Activated CD4-positive, alpha-beta T cell treated with anti-CD3 and anti-CD28 coated beads, Interleukin-2, amount 50 U/mL, for 4 hours (primary cell): ENCODE measurements at regions not wholly inside any gene's neighbourhood (a gene's known extent, or its start where the extent isn't known, plus 50 kb on each side); places are given as distances from the start of the nearest gene placed in this dataset.
"Not testable (repeated sequence)": the region's sequence is repeated elsewhere in the genome, so short reads cannot be mapped to it uniquely, and the experiment has no call there.

Experiments
- DNase-seq, 2 experiments: peaks; one replicate each; pipeline ENCODE4 v3.0.0-alpha.2; 2020

GRCh38 chr20:50345712-50346373, 155.2 kb downstream of the CEBPB start:
- no peak for DNase-seq

- no peak for DNase-seq
Observed at GRCh38 chr20:50346374-50347283, 156.0 kb downstream of the CEBPB start.

- DNase-seq, result no peak
Observed at GRCh38 chr20:50347284-50348063, 156.8 kb downstream of the CEBPB start.

GRCh38 chr20:50348096-50348495, 157.5 kb downstream of the CEBPB start:
- no peak for DNase-seq

- DNase-seq, result no peak
Observed at GRCh38 chr20:50350510-50351249, 159.5 kb upstream of the PTPN1 start.

DNA sequence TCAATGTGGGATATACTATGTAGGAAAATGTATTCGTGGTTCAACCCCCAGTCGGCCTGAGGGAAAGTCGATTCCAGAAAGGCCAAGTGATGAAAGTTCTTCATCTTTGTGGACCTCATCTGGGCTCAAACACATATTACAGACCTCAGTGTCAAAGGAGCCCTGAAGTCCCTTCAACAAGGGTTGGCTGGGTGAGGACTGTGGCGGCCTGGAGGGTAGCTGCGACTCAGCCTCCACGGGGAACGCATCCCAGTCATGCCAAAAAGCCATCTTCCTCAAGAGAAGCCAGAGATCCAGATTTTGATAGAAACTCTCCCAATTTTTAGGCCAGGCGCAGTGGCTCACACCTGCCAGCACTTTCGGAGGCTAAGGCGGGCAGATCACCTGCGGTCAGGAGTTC, 158.6 kb upstream of the PTPN1 start:
- DNase-seq, result no peak

- no peak for DNase-seq
Observed at GRCh38 chr20:50353289-50353961, 156.8 kb upstream of the PTPN1 start.

DNA sequence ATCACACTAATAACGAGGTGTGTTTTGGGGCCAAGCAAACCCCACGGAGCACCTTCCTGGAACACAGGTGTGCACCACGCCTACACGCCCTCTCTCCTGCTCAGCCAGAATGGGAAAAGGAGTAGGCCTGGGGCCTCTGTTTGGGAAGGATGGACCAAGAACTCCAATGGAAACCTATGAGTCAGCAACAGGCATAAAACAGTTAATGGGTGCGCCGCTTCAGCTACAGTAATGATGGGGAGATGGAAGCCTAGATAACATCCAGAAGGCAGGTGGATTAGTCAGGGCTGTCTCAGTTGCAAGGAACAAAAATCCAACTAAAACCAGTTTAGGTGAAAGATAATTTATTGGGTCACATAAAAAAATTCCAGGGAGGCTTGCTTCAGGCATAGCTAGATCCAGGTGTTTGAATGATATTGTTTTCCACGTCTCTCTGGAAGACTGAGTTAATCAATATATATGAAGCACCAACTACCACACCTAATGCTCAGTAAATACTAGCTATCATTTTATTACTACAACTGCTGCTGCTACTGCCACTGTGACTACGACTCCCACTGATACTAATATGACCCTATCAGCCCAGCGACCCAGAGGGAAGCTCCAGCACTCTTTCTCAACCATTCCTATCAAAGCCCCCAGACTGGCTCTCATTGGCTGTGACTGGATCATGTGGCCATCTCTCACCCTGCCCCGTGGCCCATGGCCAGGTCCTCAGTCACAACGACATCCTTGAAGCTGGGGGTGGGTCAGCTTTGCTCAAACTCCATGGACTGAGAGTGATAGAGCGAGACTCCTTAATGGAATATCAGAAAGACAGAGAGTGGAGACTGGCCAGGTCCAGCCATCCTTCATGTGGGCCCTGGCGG, 155.2 kb upstream of the PTPN1 start:
- no peak for DNase-seq

DNA sequence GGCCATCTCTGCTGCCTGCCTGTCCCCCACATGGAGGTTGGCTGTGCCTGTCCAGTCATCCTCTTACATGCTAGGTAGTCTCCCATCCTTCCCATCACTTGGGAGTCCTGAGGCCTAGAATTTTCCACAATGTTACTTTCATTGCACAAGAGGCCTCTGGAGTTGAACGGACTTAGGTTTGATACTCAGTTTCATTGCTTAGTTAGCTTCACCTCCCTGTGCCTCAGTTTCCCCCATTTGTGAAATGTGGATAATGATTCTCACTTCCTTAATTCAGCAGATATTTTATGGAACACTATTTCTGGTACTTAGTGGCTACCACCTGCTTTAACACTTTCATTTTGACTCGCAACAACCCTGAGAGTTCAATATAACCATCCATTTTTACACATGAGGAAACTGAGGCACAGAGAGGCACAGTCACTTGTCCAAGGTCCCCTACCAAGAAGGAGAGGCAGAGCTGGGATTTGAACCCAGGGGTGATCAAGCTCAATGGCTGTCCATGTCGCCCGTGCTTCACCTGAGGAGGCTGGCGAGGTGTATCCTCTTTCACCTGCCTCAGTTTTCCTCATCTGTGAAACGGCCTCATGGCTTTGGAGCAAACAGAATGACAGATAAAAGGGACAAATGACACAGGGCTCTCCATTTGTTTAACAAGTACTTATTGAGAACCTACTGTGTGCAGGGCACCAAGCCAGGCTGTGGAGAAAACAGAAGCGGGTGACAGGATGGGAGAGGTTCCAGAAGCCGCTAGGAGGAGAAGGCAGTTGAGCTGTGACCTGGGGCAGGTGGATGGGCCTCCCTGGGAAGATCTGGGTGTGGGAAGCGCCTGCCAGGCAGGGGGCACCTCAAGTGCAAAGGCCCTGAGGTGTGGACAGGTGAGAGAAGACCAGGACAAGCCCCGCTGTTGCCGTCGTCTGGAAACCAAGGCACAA, 154.3 kb upstream of the PTPN1 start:
- no peak for DNase-seq

DNA sequence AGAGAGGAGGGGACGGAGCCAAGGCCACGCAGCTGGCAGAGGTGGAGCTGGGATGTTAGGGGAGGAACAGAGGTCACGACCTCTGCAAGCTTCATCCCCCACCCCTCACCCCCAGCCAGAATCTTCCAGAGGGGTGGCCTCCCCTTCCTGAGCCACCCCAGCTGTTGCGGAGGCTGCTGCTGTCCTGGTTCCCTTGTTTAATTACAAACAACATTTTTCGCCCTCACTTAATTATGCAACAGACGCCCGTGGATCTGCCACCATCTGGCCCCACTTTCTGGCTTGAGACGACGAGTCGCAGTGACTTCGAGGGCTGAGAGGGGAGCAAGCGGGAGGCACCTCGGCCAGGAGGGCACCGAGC, 153.7 kb upstream of the PTPN1 start:
- no peak for DNase-seq

GRCh38 chr20:50356962-50357782, 153.0 kb upstream of the PTPN1 start:
- DNase-seq, result no peak

GRCh38 chr20:50357783-50358161, 152.4 kb upstream of the PTPN1 start:
- no peak for DNase-seq

DNA sequence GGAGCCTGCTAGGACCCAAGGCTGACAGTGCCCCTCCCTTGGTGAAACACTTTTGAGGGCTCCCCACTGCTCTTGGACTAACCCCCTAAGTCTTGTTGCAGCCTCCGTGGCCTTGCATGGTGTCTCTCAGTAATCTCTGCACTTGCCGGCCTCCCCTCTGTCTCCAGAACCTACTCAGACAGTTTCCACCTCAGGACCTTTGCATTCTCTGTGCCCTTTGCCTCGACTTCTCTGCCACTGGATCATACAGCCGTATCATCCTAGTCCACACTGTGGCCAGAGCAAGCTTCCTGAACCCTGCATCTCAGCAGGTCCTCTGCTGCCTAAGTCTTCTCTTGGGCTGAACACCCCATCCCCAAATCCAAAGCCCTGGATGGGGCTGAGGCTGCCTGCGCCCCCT, 152.0 kb upstream of the PTPN1 start:
- no peak for DNase-seq

DNA sequence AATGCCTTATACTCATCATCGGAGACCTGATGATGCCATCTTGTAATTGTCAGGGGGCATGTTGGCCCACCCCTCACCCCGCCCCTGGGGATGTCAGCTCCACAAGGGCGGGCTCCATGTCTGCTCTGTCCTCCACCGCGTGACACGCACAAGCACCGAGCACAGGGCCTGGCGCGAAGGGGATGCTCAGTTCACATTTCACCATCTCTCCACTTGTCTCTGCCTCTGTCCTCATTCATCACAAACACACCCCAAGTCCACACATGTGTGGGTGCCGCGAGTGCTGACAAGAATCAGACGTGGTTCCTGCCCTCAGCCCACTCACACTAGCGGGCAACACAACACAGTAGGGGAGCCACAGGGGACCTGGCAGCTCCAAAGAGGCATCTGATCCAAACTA, 151.2 kb upstream of the PTPN1 start:
- no peak for DNase-seq

DNA sequence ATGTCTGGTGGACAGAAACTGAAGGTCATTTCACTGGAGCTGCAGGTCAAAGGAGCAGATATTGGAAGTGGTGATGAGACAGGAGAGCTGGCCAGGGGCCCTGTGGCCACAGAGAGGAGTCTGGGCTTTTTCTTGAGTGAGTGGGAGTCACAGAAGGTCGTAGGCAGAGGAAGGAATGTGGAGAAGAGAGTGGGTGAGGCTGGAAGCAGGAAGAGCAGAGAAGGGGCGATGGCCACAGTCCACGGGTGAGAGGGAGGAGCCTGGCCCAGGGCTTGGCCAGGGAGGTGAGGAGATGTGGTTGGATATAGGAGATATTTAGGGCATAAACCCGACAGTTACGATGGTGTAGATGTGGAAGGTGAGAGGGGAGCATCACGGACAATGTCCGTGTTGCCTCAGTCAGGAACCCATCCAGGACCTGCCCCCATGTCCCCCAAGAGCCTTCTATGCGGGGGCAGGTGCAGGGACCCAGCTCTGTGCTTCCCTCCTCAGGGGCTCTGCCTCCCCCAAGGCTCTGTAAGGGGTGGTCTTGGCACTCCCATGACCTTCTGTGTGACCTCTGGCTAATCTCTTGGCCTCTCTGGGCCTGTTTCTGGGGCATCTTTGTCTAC, 150.5 kb upstream of the PTPN1 start:
- DNase-seq, result no peak

DNA sequence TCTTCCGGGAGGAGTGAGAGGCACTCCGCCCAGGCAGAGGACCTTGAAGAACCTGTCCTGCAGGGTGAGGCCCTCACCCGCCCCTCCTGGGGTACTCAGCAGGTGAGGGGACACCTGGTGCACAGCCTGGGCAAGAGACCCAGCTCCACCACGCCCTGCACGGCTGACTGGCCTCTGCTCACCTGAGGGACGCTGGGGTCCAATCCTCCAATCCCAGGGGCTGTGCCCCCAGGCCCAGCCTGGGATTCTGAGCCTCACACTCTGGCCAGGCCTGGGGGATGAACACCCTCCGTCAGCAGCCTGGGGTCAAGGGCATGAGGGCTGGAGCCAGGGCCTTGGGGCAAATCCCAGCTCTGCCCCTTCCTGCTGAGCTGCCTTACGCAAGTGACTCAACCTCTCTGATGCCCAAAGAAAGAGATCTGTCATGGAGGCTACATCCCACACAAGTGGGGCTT, 149.9 kb upstream of the PTPN1 start:
- no peak for DNase-seq

- DNase-seq, result no peak
Observed at GRCh38 chr20:50360921-50361320, 149.3 kb upstream of the PTPN1 start.

GRCh38 chr20:50362177-50362576, 148.0 kb upstream of the PTPN1 start:
- not testable (repeated sequence) for DNase-seq

GRCh38 chr20:50363027-50363426, 147.2 kb upstream of the PTPN1 start:
- DNase-seq, result no peak
